HG03439 (cell line): ENCODE measurements at regions not wholly inside any gene's neighbourhood (a gene's known extent, or its start where the extent isn't known, plus 50 kb on each side); places are given as distances from the start of the nearest gene placed in this dataset.
"Not testable (repeated sequence)": the region's sequence is repeated elsewhere in the genome, so short reads cannot be mapped to it uniquely, and the experiment has no call there.

ENCODE experiments used
- ATAC-seq: cut with Tn5 transposase; IDR thresholded peaks from one replicate; pipeline ENCODE4 v1.9.1; 2021; ENCODE audit warnings: mild to moderate bottlenecking, moderate library complexity; ENCODE audit not compliant: unreplicated experiment

DNA sequence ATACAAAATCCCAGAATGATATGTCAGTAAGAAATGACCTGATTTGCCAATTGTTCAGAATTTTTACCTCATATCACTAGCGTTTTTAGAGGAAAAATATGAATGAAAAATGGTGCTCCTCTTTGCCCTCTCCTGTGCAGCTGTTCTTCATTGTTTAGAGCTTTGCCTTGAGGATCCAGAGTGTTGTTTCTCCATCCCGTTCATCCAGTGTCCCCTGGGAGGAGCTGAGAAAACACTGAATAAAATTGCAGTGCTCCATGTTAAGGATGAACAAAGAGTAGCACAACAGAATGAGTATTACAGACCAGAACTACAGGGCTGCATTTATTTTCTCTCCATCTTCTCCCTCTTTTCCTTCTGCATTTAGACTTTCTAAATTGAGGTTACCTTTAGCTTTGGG is 133.1 kb downstream of the ADCYAP1 start:
- no peak for ATAC-seq

DNA sequence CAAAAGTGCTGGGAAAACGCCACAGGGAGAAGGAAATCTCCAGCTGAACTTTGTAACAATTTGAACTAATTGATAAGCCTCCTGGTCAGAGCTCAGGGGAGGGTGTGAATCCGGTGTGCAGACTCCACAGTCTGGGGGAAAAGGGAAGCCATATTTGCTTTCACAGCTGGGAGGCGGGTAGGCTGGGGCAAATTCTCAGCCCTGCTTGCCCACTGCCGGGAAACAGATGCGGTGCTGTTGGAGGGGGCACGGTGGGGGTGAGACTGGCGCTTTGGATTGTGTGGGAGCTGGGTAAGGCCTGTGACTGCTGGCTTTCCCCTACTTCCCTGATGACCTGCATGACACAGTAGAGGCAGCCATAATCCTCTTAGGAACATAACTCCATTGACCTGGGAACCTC is 134.8 kb downstream of the ADCYAP1 start:
- no peak for ATAC-seq

DNA sequence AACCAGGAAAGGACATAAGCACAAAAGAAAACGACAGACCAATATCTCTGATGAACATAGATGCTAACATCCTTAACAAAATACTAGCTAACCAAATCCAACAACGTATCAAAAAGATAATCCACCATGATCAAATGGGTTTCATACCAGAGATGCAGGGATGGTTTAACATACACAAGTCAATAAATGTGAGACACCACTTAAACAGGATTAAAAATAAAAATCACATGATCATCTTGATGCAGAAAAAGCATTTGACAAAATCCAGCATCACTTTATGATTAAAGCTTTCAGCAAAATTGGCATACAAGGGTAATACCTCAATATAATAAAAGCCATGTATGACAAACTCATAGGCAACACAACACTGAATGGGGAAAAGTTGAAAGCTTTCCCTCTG is 138.4 kb downstream of the ADCYAP1 start:
- not testable (repeated sequence) for ATAC-seq

DNA sequence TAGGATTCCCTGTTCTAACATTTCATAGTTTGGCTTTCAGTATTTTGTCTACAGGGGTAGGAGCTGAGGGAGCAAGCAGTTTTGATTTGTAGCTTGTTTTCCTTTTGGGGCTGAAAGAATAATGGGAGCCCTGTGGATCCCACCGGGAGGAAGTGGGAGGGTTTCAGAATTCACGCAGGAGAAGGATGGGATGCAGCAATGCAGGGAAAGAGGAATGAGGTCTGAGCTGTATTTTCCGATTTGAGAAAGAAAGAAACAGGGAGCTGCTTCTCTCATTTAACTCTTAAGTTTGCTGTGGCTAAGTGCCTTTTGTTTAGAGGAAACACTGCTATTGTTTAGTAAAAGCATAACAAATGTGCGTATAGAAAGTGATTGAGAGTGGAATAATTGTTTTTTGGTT is 141.0 kb downstream of the ADCYAP1 start:
- no peak for ATAC-seq

DNA sequence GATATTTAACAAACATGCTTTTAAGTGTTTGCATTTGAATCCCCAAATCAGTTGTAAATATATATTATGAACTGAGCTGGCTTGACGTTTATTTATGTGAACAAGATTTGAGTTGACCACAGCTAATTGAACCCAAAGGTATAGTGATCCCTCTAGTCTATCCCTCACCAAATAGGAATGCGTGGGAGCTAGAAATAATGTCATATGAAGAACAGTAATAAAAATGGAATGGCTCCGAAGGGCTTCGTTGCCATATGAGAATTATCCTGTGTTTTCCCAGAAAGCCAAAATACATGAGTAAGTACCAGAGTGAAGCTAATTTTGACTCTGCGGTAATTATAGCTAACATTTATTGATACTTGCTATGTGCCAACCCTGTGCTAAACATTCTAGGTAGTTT is 142.7 kb downstream of the ADCYAP1 start:
- ATAC-seq = no peak

DNA sequence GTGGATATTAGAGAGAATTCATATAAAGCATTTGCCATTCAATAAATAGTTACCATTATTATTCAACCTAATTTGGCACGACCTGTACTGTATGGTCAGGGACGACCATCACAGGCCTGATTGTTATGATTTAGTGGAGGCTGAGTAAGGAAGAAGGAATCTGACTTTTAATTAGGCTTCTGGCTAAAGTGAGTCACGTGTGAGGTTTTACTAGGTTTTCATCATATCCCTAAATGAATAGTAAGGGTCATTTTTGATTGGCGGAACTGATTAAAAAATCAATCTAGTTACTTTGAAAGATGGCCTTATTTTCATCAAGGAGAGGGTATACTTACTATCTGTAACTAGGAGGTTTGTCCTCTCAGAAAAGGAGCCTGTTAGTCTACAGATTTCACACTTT is 143.4 kb downstream of the ADCYAP1 start:
- ATAC-seq = no peak

DNA sequence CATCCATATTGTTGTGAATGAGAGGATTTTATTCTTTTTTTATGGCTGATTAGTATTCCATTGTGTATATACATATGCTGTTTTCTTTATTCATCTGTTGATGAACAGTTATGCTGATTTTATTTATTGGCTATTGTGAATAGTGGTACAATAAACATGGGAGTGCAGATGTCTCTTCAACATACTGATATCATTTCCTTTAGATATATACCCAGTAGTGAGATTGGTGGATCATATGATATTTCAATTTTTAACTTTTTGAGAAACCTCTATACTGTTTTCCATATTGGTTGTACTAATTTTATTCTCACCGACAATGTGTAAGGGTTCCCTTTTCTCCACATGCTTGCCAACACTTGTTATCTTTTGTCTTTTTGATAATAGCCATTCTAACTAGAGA is 144.5 kb downstream of the ADCYAP1 start:
- no peak for ATAC-seq

DNA sequence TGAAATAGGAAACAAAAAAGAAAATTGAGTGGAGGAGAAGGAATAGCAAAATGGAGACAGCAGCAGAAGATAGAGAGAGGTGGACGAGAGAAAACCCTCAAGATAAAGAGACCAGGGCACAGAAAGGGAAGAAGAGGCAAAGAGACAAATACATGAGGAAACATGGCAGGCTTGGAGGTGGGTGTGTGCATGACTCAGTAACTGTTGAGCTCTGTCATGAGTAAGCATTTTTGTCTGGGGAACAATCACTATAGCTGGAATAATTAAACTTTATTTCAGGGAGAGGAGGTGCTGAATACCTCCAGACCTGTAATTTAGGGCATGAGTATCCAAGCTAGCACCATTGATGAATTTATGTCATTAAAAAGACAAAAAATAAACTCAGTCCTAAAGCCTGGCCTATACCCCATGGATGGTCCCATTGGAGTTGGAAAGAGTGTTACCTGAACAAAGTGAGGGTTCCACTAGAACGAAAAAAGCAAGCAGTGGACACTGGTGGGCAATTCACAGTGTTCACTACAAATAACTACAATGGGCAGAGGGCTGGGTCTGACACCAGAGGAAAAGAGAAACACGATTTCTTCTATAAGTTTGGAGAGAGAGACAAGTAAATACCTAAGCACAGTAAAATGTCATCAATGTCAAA is 145.5 kb downstream of the ADCYAP1 start:
- ATAC-seq = no peak

DNA sequence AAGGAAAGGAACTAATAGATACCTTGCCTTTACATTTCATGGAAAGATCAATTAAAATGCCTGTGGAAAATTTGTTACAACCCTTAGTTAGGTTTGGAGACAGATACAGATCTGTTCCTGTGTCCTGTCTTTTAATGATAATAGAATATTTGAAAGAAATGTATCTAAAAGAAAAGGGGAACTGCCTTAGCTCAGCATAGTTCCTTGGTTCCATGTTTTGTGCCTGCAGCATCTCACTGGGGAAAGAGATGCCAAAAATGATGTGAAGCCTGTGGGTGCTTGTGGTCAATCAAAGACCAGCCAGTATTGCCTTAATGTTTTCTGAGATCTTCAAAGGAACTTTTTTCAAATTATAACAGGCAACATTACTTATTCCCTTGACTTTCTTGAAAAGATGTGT is 147.6 kb downstream of the ADCYAP1 start:
- no peak for ATAC-seq

DNA sequence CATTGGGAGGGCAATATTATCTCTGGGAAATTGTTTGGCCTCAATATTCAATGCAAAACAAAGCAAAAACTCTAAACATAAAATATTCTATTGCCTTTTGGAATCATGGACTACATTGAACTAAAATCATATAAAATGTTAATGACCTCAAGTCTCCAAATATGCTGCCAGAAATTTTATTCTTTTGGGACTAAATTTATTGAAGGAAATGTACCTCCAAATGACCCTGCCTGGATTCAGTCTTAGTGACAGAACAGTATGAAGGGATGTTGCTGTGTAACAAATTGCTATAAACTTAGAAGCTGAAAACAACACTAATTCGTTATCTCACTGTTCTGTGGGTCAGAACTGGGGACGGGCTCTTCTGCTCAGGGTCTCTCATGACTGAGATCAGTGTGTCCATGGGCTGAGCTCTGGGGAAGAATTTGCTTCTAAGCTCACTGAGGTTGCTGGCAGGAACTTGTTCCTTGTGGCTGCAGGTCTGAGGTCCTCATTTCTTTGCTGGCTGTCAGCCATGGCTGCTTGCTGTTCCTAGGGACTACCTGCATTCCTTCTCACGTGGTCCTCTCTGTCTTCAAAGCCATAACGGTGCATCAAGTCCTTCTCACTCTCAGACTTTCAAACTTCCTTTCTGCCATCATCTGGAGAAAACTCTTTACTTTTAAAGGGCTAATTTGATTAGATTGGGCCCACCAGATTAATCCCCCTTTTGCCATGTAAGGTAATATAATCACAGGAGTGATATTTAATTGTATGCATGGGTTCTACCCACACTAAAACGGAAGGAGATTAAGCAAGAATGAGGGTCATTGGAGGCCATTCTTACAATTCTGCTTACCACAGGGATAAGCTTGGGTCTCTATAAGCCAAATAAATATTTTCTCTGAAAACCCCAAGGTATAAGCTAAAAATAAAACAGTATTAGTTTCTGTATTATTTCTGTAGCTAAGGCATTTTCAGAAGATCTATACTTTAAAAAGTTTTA is 149.0 kb downstream of the ADCYAP1 start:
- ATAC-seq = no peak

DNA sequence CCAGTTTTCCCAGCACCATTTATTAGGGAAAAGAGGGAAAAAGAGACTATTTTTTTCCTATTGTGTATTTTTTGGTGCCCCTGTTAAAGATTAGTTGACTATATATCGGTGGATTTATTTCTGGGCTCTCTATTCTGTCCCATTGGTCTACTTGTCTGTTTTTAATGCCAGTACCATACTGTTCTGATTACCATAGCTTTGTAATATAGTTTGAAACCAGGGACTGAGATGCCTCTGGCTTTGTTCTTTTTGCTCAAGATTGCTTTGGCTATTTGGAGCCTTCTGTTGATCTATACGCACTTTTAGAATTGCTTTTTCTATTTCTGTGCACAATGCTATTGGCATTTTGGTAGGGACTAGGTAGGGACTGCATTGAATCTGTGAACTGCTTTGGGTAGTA is 151.7 kb downstream of the ADCYAP1 start:
- no peak for ATAC-seq

DNA sequence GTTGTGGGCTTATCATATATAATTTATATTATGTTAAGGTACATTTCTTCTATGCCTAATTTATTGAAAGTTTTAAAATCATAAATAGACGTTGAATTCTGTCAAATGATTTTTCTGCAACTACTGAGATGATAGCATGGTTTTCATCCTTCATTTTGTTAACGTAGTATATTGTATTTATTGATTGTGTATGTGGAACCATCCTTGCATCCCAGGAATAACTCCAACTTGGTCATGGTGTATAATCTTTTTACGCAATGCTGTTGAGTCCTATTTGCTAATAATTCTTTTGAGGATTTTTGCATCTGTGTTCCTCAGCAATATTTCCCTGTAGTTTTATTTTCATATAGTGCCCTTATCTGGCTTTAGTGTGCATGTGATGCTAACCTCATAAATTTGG is 152.7 kb downstream of the ADCYAP1 start:
- no peak for ATAC-seq

DNA sequence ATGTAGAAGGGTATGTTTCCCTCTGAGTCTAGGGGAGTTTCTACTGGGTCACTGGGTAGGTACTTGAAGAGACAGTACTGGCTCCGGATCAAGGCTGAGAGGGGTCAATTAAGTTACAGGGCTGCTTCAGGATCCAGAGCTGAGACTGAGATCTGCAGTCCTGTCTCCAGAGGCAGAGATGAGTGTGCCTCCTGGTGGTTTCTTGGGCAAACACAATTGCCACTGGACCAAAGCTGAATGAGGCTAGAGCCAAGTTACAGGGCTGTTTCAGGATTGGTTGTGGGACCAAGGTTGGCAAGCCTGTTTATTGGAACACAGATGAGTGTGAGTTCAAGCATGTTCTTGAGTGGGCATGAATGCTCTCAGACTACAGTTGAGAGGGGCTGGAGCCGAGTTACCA is 157.9 kb downstream of the ADCYAP1 start:
- ATAC-seq = no peak

DNA sequence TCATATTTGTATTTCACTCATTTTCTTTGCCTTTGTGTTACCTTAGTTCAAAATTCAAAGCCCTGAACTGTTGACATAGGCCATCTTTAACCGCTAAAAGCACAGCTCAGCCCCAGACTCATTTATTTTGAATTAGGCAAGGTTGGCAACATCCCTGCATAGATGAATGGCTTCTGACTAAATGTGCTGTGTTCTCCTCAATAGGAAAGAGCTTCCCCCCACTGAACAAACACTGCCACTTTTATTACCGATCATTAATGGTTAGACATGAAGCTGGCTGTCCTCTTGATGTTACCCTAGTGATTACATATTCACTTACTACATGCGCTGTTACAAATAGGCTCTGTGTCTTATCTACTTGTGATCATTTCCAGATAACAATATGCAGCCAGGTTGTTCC is 170.7 kb downstream of the ADCYAP1 start:
- ATAC-seq = no peak

DNA sequence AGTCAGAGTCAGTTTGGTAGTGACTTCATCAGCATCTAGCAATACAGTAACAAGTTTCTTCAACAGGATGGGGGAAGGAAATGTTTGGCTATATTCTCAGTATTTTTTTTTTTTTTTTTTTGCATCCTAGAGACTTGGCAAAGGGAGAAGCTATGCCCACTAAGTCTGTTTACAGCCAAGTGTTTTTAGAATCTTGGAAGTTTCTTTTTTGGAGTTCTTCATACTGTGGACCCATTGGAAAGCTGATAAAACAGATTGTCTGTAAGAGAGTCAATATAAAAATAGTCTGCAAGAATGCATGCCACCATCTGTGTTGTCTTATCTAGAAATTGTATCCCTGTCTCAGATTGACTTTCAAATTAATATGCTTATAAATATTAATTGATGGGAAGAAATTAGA is 171.2 kb downstream of the ADCYAP1 start:
- no peak for ATAC-seq

DNA sequence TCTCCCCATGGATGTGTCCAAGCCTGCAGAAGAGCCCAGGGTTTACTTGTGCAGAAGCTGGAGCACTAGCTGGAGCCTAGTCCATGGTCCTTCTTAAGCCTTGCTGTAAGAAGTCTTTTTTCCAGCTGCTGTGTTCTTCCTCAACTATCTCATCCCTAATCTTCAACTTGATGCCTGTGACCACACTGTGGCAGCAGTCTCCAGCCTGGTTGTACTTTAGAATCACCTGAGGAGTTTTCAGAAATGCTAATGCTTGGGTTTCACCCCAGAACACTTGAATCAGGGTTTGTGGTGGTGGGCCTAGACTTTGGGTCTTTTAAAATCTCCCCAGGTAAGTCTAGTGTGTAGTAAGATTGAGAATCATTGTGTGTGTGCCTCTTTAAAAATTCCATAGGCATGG is 173.6 kb downstream of the ADCYAP1 start:
- ATAC-seq = no peak

DNA sequence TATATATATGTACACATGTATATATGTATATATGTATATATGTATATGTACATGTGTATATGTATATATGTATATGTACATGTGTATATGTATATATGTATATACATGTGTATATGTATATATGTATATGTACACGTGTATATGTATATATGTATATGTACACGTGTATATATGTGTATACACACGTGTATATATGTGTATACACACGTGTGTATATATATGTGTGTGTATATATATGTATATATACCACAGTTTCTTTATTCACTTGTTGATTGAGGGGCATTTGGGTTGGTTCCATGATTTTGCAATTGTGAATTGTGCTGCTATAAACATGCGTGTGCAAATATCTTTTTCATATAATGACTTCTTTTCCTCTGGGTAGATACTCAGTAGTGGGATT is 179.0 kb downstream of the ADCYAP1 start:
- not testable (repeated sequence) for ATAC-seq

DNA sequence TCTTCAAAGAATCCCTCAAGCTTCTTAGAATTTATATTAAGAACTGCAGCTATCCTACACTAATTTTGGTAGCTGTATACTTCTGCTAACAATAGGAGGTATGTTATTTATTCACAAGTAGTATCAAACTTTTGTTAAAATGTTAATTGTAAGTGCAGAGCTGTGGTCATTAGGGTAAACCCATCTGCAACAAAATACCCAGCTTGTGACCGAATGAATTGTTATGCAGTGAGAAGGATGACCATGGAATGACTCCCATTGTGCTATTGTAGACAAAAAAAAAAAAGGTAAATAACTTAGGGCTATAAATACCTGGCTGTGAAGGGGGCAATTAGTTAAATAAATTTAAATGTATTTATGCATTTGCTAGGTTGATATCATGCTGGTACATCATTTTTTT is 186.1 kb downstream of the ADCYAP1 start:
- no peak for ATAC-seq

DNA sequence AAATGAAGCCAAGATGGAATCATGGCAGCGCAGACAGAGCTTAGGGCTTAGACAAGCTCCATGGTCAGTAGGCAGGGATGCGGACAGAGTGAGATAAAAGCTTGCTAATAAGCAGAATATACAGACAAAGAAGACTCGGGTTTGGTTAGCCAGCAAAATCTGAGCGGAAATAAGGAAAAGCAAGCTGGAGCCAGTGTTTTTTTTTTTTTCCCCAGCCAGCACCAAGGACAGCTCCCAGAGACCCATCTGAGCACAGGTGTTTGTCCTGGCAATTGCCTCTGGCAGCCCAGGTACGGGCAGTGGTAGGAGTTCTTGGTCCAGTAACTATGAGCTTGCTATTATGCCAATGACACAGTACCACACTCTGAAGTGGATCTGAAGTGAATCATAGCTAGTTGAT is 187.6 kb downstream of the ADCYAP1 start:
- no peak for ATAC-seq

DNA sequence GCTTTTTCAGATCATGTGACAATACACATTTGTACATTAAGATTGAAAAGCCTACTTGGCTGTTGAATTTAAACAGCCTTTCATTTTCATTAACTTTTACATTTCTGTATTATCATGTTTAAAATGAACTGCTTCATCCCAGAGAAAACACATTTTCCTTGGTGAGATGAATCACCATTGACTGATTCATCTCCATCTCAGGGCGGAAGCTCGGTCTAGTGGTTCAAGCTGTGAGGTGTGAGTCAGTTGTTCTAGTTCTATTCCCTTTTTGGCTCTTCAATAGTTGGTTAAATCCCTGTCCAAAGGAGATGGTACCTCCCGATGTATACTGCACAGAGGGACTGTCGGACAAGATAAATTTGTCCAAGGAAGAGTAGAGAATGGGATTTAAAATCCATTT is 189.7 kb downstream of the ADCYAP1 start:
- ATAC-seq = no peak

DNA sequence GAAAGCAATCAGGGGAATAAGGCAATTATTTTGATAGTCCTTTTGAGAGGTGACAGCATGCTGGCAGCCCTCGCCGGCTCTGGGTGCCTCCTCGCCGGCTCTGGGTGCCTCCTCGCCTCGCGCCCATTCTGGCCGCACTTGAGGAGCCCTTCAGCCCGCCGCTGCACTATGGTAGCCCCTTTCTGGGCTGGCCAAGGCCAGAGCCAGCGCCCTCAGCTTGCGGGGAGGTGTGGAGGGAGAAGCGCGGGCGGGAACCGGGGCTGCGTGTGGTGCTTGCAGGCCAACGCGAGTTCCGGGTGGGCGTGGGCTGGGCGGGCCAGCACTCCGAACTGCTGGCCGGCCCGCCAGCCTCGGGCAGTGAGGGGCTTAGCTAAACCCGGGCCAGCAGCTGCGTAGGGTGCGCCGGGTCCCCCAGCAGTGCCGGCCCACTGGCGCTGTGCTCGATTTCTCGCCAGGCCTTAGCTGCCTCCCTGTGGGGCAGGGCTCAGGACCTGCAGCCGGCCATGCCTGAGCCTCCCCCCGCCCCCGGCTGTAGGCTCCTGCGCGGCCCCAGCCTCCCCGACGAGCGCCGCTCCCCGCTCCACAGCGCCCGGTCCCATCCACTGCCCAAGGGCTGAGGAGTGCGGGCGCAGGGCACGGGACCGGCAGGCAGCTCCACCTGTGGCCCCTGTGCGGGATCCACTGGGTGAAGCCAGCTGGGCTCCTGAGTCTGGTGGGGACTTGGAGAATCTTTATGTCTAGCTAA is 193.5 kb downstream of the ADCYAP1 start:
- not testable (repeated sequence) for ATAC-seq

DNA sequence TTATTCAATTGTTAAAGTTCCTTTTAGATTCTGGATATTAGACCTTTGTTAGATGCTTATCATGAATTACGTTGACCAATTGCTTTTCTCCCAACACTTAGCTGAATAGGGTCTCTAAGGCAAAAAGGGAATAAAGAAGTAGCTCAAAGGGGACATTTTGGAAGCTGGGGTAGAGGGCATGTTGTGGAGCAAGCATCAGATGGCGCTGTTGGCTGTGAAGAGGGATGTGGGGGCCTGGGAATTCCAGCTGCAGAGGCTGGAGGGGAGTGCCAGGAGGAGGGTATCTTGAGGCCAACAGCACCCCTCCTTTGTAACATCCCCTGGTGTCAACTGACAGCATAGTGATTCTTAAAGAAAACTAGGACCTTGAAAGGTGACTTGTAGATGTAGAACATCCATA is 198.2 kb downstream of the ADCYAP1 start:
- no peak for ATAC-seq
